ENCODE measurements at regions not wholly inside any gene's neighbourhood (a gene's known extent, or its start where the extent isn't known, plus 50 kb on each side); places are given as distances from the start of the nearest gene placed in this dataset.

- Histone ChIP-seq H3K27ac (ENCODE audit: low read depth, low read length) (no peak overlapping the region), H3K9me3 (ENCODE audit: control insufficient read depth in 1 of 2, insufficient read depth in 1 of 2, low read depth in 1 of 2, low read length in 2 of 2) (peaks cover 10 to 23% of the 10 kb centered on the region in 2 experiments; a peak in 3 of 4 replicates), H3K36me3 (ENCODE audit: control insufficient read depth in 1 of 2, insufficient read depth in 2 of 2, low read length in 2 of 2) (no peaks in the 10 kb centered on the region), H2AFZ (ENCODE audit: low read depth, low read length, poor library complexity, severe bottlenecking) (no peak overlapping the region), H3K9ac (ENCODE audit: low read length) (no peak overlapping the region), H3K4me1 (ENCODE audit: control insufficient read depth in 1 of 2, insufficient read depth in 2 of 2, low read length in 2 of 2) (no peaks in the 10 kb centered on the region), H3K27me3 (ENCODE audit: insufficient read depth, low read length) (no peaks in the 10 kb centered on the region), H3K4me2 (ENCODE audit: low read length) (no peak overlapping the region), H4K20me1 (ENCODE audit: insufficient read depth) (no peaks in the 10 kb centered on the region), H3K79me2 (ENCODE audit: insufficient read depth, low read length) (no peaks in the 10 kb centered on the region), H3K4me3 (replicated peaks in 1 of 2; ENCODE audit: low read depth in 1 of 2, low read length in 2 of 2) (no peak overlapping the region), H3K9me2 (ENCODE audit: insufficient read depth) (no peaks in the 10 kb centered on the region)
- intact Hi-C loops (cut with micrococcal nuclease) = no loop called here
- TF ChIP-seq SP1 (IDR thresholded peaks at IDR 0.05; ENCODE audit: low read depth) (no peak), TCF7L2 (IDR thresholded peaks at IDR 0.05; ENCODE audit: borderline replicate concordance, extremely low read depth, insufficient read depth, insufficient read length) (no peak), FOSL1 (IDR thresholded peaks at IDR 0.05; ENCODE audit: low read depth) (no peak), ZFX (IDR thresholded peaks at IDR 0.05) (no peak), RAD21 (IDR thresholded peaks at IDR 0.05; ENCODE audit: low read depth) (no peak), EZH2phosphoT487 (IDR thresholded peaks at IDR 0.05; ENCODE audit: borderline replicate concordance) (no peak), CBX3 (IDR thresholded peaks at IDR 0.05; ENCODE audit: low read depth) (no peak), REST (IDR thresholded peaks at IDR 0.05; ENCODE audit: low read depth) (no peak), ZNF274 (IDR thresholded peaks at IDR 0.05; ENCODE audit: low read depth, low read length) (no peak), JUND (IDR thresholded peaks at IDR 0.05) (no peak), ATF3 (IDR thresholded peaks at IDR 0.05) (no peak), SRF (IDR thresholded peaks at IDR 0.05; ENCODE audit: low read depth) (no peak), EGR1 (IDR thresholded peaks at IDR 0.05; ENCODE audit: low read depth) (no peak), ZBTB33 (IDR thresholded peaks at IDR 0.05; ENCODE audit: extremely low read depth, insufficient replicate concordance, low read length) (no peak), ELF1 (IDR thresholded peaks at IDR 0.05; ENCODE audit: borderline replicate concordance, low read depth) (no peak), SIN3A (IDR thresholded peaks at IDR 0.05; ENCODE audit: low read depth) (no peak), MAX (IDR thresholded peaks at IDR 0.05) (no peak)
- ChIA-PET POLR2A (no interaction called here), RAD21 (ENCODE audit: low non-redundant PET in 1 of 2, low total read pairs in 2 of 2, uncharacterized antibody in 2 of 2, unreplicated experiment in 2 of 2) (no interaction called here), CTCF (no interaction called here)
- no peak for ATAC-seq
- BruUV-seq (replicated peaks) = no TSS peak
- DNase-seq (ENCODE audit: low read depth, low spot score) = no peak
Measured at GRCh38 chr15:26280281-26280680, 417.2 kb upstream of the ATP10A start.
